CD8-positive, alpha-beta memory T cell (primary cell): ENCODE measurements at regions not wholly inside any gene's neighbourhood (a gene's known extent, or its start where the extent isn't known, plus 50 kb on each side); places are given as distances from the start of the nearest gene placed in this dataset.
A peak's percentile ranks its signal among the peaks of the same experiment; 100 is the strongest.

Experiments
- CTCF ChIA-PET: fragments of 350-600 bp; sonication (Branson Sonifier 250); formaldehyde crosslinking; loops from one replicate; lab custom pipeline; 2021; ENCODE audit warnings: antibody characterized with exemption; lab: Charles Lee
- POLR2A ChIA-PET: fragments of 350-600 bp; sonication (Branson Sonifier 250); formaldehyde crosslinking; loops from one replicate; lab custom pipeline; 2021; ENCODE audit warnings: antibody characterized with exemption; lab: Charles Lee
- DNase-seq, 5 donors: peaks; one replicate each; pipeline versions ENCODE4 v3.0.0 to v3.0.0-alpha.2; 2020 to 2022; ENCODE audit warnings: mixed read lengths in 1 of 5
- H3K27ac ChIP-seq: one replicate; pipeline ENCODE4 v1.7.0; 2013; ENCODE audit warnings: low read depth, mild to moderate bottlenecking, low read length, moderate library complexity
- H3K27me3 ChIP-seq: 2 replicates; pipeline ENCODE4 v1.7.0; 2013; ENCODE audit warnings: low read length, mild to moderate bottlenecking; ENCODE audit not compliant: insufficient read depth, poor library complexity, severe bottlenecking
- H3K36me3 ChIP-seq: 2 replicates; pipeline ENCODE4 v1.7.0; 2013; ENCODE audit warnings: mild to moderate bottlenecking, low read length, moderate library complexity; ENCODE audit not compliant: insufficient read depth
- H3K4me1 ChIP-seq: 2 replicates; pipeline ENCODE4 v1.7.0; 2013; ENCODE audit warnings: mild to moderate bottlenecking, low read length, moderate library complexity; ENCODE audit not compliant: insufficient read depth
- H3K4me3 ChIP-seq: 2 replicates; pipeline ENCODE4 v1.7.0; 2013; ENCODE audit warnings: mild to moderate bottlenecking, low read length
- H3K9me3 ChIP-seq: 2 replicates; pipeline ENCODE4 v1.7.0; 2013; ENCODE audit warnings: mild to moderate bottlenecking, low read length
- H3K27ac Mint-ChIP-seq, 8 donors: one replicate each; pipeline ENCODE4 v1.8.0; 2020 to 2021; ENCODE audit warnings: mixed read lengths in 8 of 8, mild to moderate bottlenecking in 6 of 8, inconsistent platforms in 3 of 8, moderate library complexity in 3 of 8
- H3K27me3 Mint-ChIP-seq, 2 donors: one replicate each; pipeline ENCODE4 v1.8.0; 2020 to 2021; ENCODE audit warnings: mixed read lengths in 2 of 2, mild to moderate bottlenecking in 1 of 2, moderate library complexity in 1 of 2
- H3K36me3 Mint-ChIP-seq, 3 donors: one replicate each; pipeline ENCODE4 v1.8.0; 2020 to 2021; ENCODE audit warnings: mixed read lengths in 3 of 3, inconsistent platforms in 1 of 3, mild to moderate bottlenecking in 1 of 3
- H3K4me1 Mint-ChIP-seq, 3 donors: one replicate each; pipeline ENCODE4 v1.8.0; 2020 to 2021; ENCODE audit warnings: mixed read lengths in 3 of 3, inconsistent platforms in 1 of 3, mild to moderate bottlenecking in 1 of 3
- H3K4me3 Mint-ChIP-seq, 7 donors: one replicate each; pipeline ENCODE4 v1.8.0; 2020 to 2021; ENCODE audit warnings: mixed read lengths in 7 of 7, mild to moderate bottlenecking in 6 of 7, moderate library complexity in 4 of 7, inconsistent platforms in 2 of 7
- H3K9me3 Mint-ChIP-seq, 5 donors: one replicate each; pipeline ENCODE4 v1.8.0; 2020 to 2022; ENCODE audit warnings: mixed read lengths in 5 of 5, mild to moderate bottlenecking in 3 of 5, moderate library complexity in 2 of 5, inconsistent platforms in 1 of 5

DNA sequence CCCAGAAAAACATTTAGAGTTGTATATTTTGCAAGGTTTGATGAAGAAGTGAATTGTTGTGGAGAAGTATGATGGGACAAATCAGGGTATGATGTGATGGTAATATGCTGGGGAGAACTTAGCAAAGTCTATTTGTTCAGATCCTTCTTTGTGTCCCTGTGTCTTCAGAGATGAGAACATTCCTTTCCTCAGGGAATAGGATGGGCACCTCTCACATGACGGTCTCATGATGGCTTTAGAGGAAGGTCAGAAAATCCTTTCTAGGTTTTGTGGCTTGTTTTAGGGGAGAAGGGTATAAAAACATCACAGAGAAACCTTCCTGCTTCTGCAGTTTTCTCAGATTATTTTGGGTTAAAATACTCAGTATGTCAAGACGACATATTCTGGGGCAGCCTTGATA lies 171.3 kb upstream of the NRIP1 start:
- POLR2A ChIA-PET, result no interaction called here
- peaks cover 0 to 3% (median 0%) of the 10 kb centered on the region in 3 donors for H3K36me3 Mint-ChIP-seq

DNA sequence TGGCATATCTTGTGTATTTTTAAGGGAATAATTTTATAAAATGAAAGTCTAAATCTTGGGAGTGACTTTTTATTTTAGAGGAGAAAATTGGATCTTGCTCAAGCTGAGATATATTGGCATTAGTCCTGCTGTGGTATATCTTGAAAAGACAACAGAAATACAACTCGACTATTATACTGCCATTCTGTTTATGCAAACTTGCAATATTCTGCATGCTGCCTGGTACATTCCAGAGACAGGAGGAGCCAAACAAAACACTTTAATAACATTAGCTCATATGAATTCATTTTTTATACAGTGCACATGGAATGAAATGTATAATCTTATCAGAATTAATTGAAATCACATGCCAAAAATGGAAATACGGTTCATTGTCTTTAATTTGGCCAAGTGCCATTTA lies 176.0 kb upstream of the NRIP1 start:
- DNase-seq, result no peak
- CTCF ChIA-PET, result no interaction called here
- Mint-ChIP-seq H3K27me3 (peaks cover 0 to 4% of the 10 kb centered on the region in 2 donors), H3K36me3 (no peaks in the 10 kb centered on the region), H3K9me3 (no peaks in the 10 kb centered on the region), H3K4me3 (no peak overlapping the region), H3K27ac (no peak overlapping the region), H3K4me1 (no peaks in the 10 kb centered on the region)
- Histone ChIP-seq H3K4me3 (no peak overlapping the region), H3K27me3 (no peaks in the 10 kb centered on the region), H3K4me1 (no peaks in the 10 kb centered on the region), H3K36me3 (no peaks in the 10 kb centered on the region), H3K9me3 (no peaks in the 10 kb centered on the region), H3K27ac (no peak overlapping the region)
- POLR2A ChIA-PET, result no interaction called here

More for the DNA sequence above, 171.3 kb upstream of the NRIP1 start:
- Histone ChIP-seq H3K4me1 (no peaks in the 10 kb centered on the region), H3K27me3 (no peaks in the 10 kb centered on the region), H3K4me3 (no peak overlapping the region), H3K9me3 (no peaks in the 10 kb centered on the region), H3K27ac (no peak overlapping the region), H3K36me3 (no peaks in the 10 kb centered on the region)
- H3K4me3 Mint-ChIP-seq, result no peak overlapping the region
- H3K9me3 Mint-ChIP-seq, result no peaks in the 10 kb centered on the region
- peaks cover 4 to 5% of the 10 kb centered on the region in 2 donors for H3K27me3 Mint-ChIP-seq
- H3K4me1 Mint-ChIP-seq, result no peaks in the 10 kb centered on the region
- no peak for DNase-seq
- H3K27ac Mint-ChIP-seq, result no peak overlapping the region
- CTCF ChIA-PET, result no interaction called here

DNA sequence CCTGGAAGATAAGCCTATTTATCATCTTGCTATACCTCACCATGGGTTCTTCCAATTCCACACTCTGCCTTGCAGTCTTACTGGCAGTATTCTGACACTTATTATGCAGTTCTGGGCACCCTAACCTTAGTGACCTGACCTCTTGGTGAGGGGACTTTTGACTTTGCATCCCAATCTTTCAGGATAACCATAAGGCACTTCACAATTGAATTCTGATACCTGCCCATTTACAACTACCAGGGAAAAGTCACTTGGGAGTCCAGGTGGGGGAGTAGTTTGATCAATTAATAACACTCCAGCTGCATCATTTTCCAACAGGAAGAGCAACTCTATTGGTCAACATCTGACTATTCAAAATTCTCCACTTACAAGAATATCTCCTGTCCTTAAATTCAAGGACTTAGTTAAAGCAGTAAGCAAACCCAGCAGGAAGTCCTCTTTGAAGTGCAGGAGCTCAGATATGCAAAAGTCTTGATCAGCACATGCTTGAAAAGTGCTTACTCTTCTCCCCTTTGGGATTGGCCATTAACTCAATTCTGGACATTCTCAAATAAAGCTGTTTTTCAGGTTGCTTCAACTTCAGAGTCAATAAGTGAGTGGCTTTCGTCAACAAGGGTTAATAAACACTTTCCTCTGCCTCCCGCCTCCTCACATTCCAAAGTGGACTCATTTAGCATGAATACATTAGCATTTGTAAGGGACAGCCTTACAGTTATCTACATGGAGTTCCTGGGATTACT lies 177.4 kb upstream of the NRIP1 start:
- H3K36me3 ChIP-seq, result no peaks in the 10 kb centered on the region
- Mint-ChIP-seq H3K27me3 (peaks cover 0 to 4% of the 10 kb centered on the region in 2 donors), H3K27ac (no peak overlapping the region), H3K36me3 (no peaks in the 10 kb centered on the region), H3K4me1 (no peaks in the 10 kb centered on the region), H3K4me3 (no peak overlapping the region), H3K9me3 (no peaks in the 10 kb centered on the region)
- no peak overlapping the region for H3K4me3 ChIP-seq
- H3K9me3 ChIP-seq, result no peaks in the 10 kb centered on the region
- H3K27ac ChIP-seq, result no peak overlapping the region
- no peaks in the 10 kb centered on the region for H3K27me3 ChIP-seq
- POLR2A ChIA-PET, result no interaction called here
- no peaks in the 10 kb centered on the region for H3K4me1 ChIP-seq
- no peak for DNase-seq
- CTCF ChIA-PET, result no interaction called here

DNA sequence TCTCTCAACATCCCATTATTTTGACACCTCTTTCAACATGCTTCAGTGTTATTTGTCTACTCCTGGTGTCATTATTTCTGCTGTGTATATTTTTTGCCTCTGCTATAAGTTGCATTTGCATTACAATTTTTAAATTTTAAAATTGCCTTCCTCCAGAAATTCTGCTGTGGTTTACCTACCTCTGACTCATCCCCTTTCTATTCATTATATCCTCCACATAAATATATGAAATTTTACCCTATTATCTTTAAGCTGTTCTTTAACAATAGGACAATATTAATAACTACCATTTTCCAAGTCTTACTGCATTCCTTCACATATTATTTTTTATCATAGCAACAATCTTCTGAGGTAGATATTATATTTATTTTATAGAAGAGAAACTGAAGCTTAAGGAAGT lies 178.1 kb upstream of the NRIP1 start:
- Mint-ChIP-seq H3K27me3 (peaks cover 0 to 4% of the 10 kb centered on the region in 2 donors), H3K36me3 (no peaks in the 10 kb centered on the region), H3K27ac (no peak overlapping the region), H3K4me3 (no peak overlapping the region), H3K9me3 (no peaks in the 10 kb centered on the region), H3K4me1 (no peaks in the 10 kb centered on the region)
- Histone ChIP-seq H3K4me3 (no peak overlapping the region), H3K36me3 (no peaks in the 10 kb centered on the region), H3K27me3 (no peaks in the 10 kb centered on the region), H3K27ac (no peak overlapping the region), H3K4me1 (no peaks in the 10 kb centered on the region), H3K9me3 (no peaks in the 10 kb centered on the region)
- DNase-seq, result no peak
- CTCF ChIA-PET, result interaction anchor here (1.0 kb wide), 1 partner anchor 15 kb away, joined by 3 read pairs; no protein-coding TSS in a partner anchor
- POLR2A ChIA-PET, result no interaction called here

DNA sequence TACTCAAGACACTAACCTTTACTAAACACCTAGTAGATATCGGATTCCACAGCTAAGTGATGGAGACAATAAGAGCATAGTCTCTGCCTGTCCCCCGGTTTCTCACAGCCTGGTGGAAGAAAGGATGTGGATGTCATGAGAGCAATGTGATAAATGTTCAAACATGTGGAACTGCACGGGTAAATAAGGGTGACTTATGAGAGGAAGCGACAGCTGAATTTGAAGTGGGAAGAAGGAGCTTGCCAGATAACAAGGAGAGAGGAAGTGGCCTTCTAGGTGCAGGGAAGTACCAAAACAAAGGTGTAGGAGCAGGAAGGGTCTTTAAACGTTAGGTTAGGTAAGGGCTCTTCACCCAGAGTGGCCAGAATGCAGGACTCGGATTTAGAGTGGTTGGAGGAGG lies 178.6 kb upstream of the NRIP1 start:
- Mint-ChIP-seq H3K9me3 (no peaks in the 10 kb centered on the region), H3K27ac (peak overlapping the region in 1 of 8 donors; percentile 54), H3K4me3 (no peak overlapping the region), H3K4me1 (no peaks in the 10 kb centered on the region), H3K27me3 (peaks cover 0 to 4% of the 10 kb centered on the region in 2 donors), H3K36me3 (no peaks in the 10 kb centered on the region)
- H3K27me3 ChIP-seq, result no peaks in the 10 kb centered on the region
- no peak for DNase-seq
- no peak overlapping the region for H3K27ac ChIP-seq
- ChIA-PET POLR2A (no interaction called here), CTCF (interaction anchor here (1.0 kb wide), 1 partner anchor 16 kb away, joined by 3 read pairs; no protein-coding TSS in a partner anchor)
- H3K4me1 ChIP-seq, result no peaks in the 10 kb centered on the region
- no peaks in the 10 kb centered on the region for H3K9me3 ChIP-seq
- no peak overlapping the region for H3K4me3 ChIP-seq
- no peaks in the 10 kb centered on the region for H3K36me3 ChIP-seq

DNA sequence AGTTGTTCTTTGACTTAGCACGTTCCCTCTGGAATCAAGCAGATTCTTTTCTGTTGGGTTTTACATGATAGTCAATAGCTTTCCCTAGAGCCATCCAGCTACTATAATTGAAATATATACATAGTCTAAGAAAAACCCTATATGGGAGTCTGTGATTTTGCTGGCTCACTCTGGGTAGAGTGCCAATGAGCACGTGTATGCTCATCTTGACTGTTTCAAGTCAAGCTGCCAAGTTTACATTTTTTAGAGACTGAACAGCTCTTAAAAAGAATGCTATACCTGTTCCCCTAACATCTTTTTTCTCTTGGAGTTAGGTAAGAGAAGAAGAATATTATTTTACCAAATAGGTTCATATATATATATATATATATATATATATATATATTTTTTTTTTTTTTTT lies 182.8 kb upstream of the NRIP1 start:
- POLR2A ChIA-PET, result no interaction called here
- no peaks in the 10 kb centered on the region for H3K4me1 Mint-ChIP-seq
- no peaks in the 10 kb centered on the region for H3K9me3 Mint-ChIP-seq
- no peak overlapping the region for H3K27ac ChIP-seq
- H3K36me3 Mint-ChIP-seq, result no peaks in the 10 kb centered on the region
- H3K4me1 ChIP-seq, result no peaks in the 10 kb centered on the region
- peaks cover 0 to 15% of the 10 kb centered on the region in 2 donors for H3K27me3 Mint-ChIP-seq
- H3K27ac Mint-ChIP-seq, result no peak overlapping the region
- no peaks in the 10 kb centered on the region for H3K27me3 ChIP-seq
- DNase-seq, result no peak
- no peaks in the 10 kb centered on the region for H3K9me3 ChIP-seq
- H3K4me3 Mint-ChIP-seq, result no peak overlapping the region
- H3K36me3 ChIP-seq, result no peaks in the 10 kb centered on the region
- CTCF ChIA-PET, result no interaction called here
- no peak overlapping the region for H3K4me3 ChIP-seq

DNA sequence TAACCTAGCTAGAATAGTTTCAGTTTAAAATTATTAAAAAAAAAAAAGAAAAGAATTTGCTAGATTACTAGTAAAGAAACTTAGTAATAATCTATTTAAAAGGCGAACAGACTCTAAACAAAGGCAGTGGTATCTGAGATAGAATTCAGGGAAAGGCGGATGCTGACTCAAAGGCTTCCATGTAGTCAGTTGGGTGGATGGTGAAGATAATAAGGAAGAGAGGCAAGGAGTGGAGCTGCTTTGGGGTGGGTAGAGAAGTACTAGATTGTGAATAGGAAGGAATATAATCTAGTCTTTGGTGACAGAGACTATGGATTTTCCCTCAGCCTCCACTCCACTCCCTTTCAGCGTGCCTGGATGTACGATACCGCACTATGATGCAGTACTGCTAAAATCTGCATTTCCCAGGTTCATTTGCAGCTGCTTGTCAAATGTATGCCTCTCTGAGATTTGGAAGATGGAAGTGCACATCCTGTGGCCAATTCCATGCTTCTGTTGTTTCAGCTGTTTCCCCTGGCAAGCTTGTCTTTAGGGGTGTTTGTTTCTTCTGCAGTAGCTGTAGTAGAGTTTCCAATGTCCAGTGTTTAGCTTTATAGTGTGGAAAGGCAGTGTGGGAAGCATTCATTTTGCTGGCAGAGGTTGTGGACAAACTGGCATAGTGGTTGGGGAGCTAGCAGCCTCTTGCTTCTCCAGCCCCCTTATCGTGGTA lies 184.6 kb upstream of the NRIP1 start:
- CTCF ChIA-PET, result no interaction called here
- no peak overlapping the region for H3K4me3 ChIP-seq

DNA sequence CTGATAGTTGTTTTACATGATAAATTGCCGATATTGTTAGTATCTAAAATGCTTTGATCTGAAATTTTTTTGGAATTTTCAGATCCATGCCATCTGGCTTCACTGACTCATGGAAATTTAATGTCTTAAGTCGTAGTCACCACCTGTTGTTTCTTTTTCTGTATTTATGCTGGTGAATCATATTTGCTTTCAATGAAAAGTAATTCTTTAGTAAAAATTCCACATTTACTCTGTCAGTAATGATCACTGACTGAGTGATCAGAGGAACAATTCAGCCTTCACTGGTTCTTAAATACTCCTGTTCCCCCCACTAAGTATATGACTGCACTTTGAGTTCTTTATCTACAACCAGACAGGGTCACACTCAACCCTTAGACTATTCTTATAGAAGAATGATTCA lies 185.6 kb upstream of the NRIP1 start:
- Mint-ChIP-seq H3K36me3 (no peaks in the 10 kb centered on the region), H3K9me3 (no peaks in the 10 kb centered on the region), H3K27me3 (peaks cover 0 to 12% of the 10 kb centered on the region in 2 donors), H3K27ac (no peak overlapping the region), H3K4me1 (no peaks in the 10 kb centered on the region), H3K4me3 (no peak overlapping the region)
- H3K4me1 ChIP-seq, result no peaks in the 10 kb centered on the region
- H3K4me3 ChIP-seq, result no peak overlapping the region
- no peaks in the 10 kb centered on the region for H3K36me3 ChIP-seq
- ChIA-PET POLR2A (no interaction called here), CTCF (no interaction called here)
- H3K9me3 ChIP-seq, result no peaks in the 10 kb centered on the region
- no peak overlapping the region for H3K27ac ChIP-seq
- no peak for DNase-seq
- no peaks in the 10 kb centered on the region for H3K27me3 ChIP-seq

More for the DNA sequence above, 184.6 kb upstream of the NRIP1 start:
- Histone ChIP-seq H3K4me1 (no peaks in the 10 kb centered on the region), H3K27me3 (no peaks in the 10 kb centered on the region), H3K27ac (no peak overlapping the region), H3K36me3 (no peaks in the 10 kb centered on the region), H3K9me3 (no peaks in the 10 kb centered on the region)
- Mint-ChIP-seq H3K4me1 (no peaks in the 10 kb centered on the region), H3K36me3 (no peaks in the 10 kb centered on the region), H3K9me3 (no peaks in the 10 kb centered on the region), H3K27ac (no peak overlapping the region), H3K4me3 (no peak overlapping the region), H3K27me3 (peaks cover 0 to 12% of the 10 kb centered on the region in 2 donors)
- POLR2A ChIA-PET, result no interaction called here
- DNase-seq, result no peak
